Stomach (tissue), 8 donors: ENCODE measurements at regions not wholly inside any gene's neighbourhood (a gene's known extent, or its start where the extent isn't known, plus 50 kb on each side); places are given as distances from the start of the nearest gene placed in this dataset.

Experiments used
- DNase-seq, 2 donors: peaks; one replicate each; pipeline versions ENCODE4 v3.0.0 to v3.0.0-alpha.2; 2013 to 2019
- H3K27ac ChIP-seq, 5 donors: fragments of 200-600 bp in 4 of 5; sonication (generic) in 4 of 5; one replicate each; pipeline ENCODE4 v1.5.1; 2013 to 2019; ENCODE audit warnings: mild to moderate bottlenecking in 1 of 5, moderate library complexity in 1 of 5
- H3K27me3 ChIP-seq, 3 donors: fragments of 200-600 bp; sonication (generic); one replicate each; pipeline ENCODE4 v1.5.1; 2017 to 2019; ENCODE audit warnings: mixed run types in 1 of 3
- H3K36me3 ChIP-seq, 4 donors: fragments of 200-600 bp; sonication (generic); 1 replicate in 3 of 4; 2 replicates in 1 of 4; pipeline ENCODE4 v1.5.1; 2016 to 2019
- H3K4me1 ChIP-seq, 4 donors: fragments of 200-600 bp; sonication (generic); one replicate each; pipeline ENCODE4 v1.5.1; 2016 to 2019
- H3K4me3 ChIP-seq, 4 donors: fragments of 200-600 bp; sonication (generic) in 3 of 4; one replicate each; pipeline ENCODE4 v1.5.1; 2016 to 2019; ENCODE audit warnings: mild to moderate bottlenecking in 1 of 4
- H3K9me3 ChIP-seq, 4 donors: fragments of 200-600 bp; sonication (generic); one replicate each; pipeline ENCODE4 v1.5.1; 2016 to 2019
- EP300 ChIP-seq: sonication (generic); formaldehyde crosslinking; IDR thresholded peaks from one replicate; pipeline ENCODE4 v1.6.1; 2017; ENCODE audit warnings: antibody characterized with exemption
- POLR2A ChIP-seq, 4 donors: fragments of 450-650 bp; IDR thresholded peaks; one replicate each; pipeline ENCODE4 v1.6.1; 2016; ENCODE audit warnings: antibody characterized with exemption in 4 of 4, control low read depth in 2 of 4, mild to moderate bottlenecking in 1 of 4, moderate library complexity in 1 of 4
- POLR2AphosphoS5 ChIP-seq, 3 donors: sonication (generic); formaldehyde crosslinking; IDR thresholded peaks; one replicate each; pipeline ENCODE4 v1.6.1; 2016; ENCODE audit warnings: antibody characterized with exemption in 3 of 3
- WGBS, 5 donors: extraction: QIAGEN DNeasy Blood & Tissue Kit in 3 of 5; methylation state at CpG; one replicate each; pipeline versions ENCODE4 v1.1.5 to v1.1.7; 2013 to 2018; 5-methylcytosine and 5-hydroxymethylcytosine counted together
- intact Hi-C: fragments of 100-400 bp; cut with DNase I; formaldehyde crosslinking; loops from one replicate; pipeline ENCODE4 v1.15.1; 2023; ENCODE audit warnings: low total_unique reads
- TF ChIP-seq, protein P1 (sequence below), 7 experiments: fragments of 450-650 bp in 4 of 7; fragments of 200-600 bp in 3 of 7; sonication (generic) in 3 of 7; IDR thresholded peaks; one replicate each; pipeline ENCODE4 v1.5.1; 2016 to 2019; ENCODE audit warnings: antibody characterized with exemption in 7 of 7, control low read depth in 2 of 7, mild to moderate bottlenecking in 1 of 7
- donor health status: healthy with polysubstance abuse.
- donor health status: Bipolar disorder and iron deficiency.
- donor health status: healthy.

DNA sequence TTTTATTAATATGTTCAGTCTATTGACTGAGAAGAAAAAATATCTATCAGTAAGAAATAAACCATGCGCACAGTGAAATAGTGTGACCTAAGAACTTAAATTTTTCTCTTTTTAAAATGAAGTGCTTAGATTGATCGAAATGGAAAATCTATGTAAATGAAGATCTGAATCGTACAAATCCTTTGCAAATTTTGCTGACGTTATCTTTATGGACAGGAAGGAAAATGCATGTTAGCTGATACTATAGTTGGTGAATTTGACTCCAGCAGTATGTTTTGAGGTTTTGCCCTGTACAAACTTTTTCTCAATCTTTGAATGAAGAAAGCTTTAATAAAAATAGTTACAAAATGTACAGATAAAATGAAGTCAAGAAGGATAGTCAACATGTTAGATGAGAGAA lies 82.9 kb downstream of the NRN1 start:
- intact Hi-C loops = no loop called here
- Histone ChIP-seq H3K4me3 (no peak overlapping the region), H3K36me3 (no peaks in the 10 kb centered on the region), H3K27me3 (no peaks in the 10 kb centered on the region), H3K27ac (no peak overlapping the region), H3K4me1 (no peaks in the 10 kb centered on the region), H3K9me3 (peaks cover 3 to 18% (median 13%) of the 10 kb centered on the region in 4 donors)
- TF ChIP-seq, protein P1, sequence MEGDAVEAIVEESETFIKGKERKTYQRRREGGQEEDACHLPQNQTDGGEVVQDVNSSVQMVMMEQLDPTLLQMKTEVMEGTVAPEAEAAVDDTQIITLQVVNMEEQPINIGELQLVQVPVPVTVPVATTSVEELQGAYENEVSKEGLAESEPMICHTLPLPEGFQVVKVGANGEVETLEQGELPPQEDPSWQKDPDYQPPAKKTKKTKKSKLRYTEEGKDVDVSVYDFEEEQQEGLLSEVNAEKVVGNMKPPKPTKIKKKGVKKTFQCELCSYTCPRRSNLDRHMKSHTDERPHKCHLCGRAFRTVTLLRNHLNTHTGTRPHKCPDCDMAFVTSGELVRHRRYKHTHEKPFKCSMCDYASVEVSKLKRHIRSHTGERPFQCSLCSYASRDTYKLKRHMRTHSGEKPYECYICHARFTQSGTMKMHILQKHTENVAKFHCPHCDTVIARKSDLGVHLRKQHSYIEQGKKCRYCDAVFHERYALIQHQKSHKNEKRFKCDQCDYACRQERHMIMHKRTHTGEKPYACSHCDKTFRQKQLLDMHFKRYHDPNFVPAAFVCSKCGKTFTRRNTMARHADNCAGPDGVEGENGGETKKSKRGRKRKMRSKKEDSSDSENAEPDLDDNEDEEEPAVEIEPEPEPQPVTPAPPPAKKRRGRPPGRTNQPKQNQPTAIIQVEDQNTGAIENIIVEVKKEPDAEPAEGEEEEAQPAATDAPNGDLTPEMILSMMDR (IDR thresholded peaks at IDR 0.05) = no peak
- TF ChIP-seq POLR2AphosphoS5 (IDR thresholded peaks at IDR 0.05) = no peak
- WGBS, 5 donors = 88 to 94% (median 91%) methylated on average over 4 of the region's 4 CpGs
- DNase-seq = no peak

DNA sequence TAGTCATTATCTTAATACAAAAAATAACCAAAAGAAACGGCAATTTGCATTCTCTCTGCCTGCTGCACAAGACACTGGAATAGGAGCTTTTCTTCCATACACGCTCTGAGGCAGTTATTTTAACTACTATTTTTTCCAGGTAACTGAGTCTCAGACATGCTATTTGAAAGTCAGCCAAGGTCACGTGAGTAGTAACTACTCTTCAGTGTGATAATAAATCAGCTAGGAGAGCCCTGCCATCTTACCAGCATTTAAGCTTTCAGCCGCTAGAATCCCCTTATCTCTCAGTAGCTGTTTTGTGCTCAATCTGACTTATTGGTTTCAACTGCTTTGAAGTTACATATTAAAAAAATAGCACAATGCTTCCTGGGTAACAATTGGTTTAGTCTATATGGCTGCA lies 84.5 kb downstream of the NRN1 start:
- Histone ChIP-seq H3K36me3 (no peaks in the 10 kb centered on the region), H3K27ac (no peak overlapping the region), H3K4me3 (no peak overlapping the region), H3K9me3 (peaks cover 3 to 18% (median 13%) of the 10 kb centered on the region in 4 donors), H3K4me1 (no peaks in the 10 kb centered on the region), H3K27me3 (no peaks in the 10 kb centered on the region)
- intact Hi-C loops = no loop called here
- WGBS, 5 donors = 50 to 67% (median 59%) methylated on average over 4 of the region's 4 CpGs
- TF ChIP-seq, protein P1 (IDR thresholded peaks at IDR 0.05) = no peak
- no peak for TF ChIP-seq POLR2A (IDR thresholded peaks at IDR 0.05)
- TF ChIP-seq EP300 = no peak
- no peak for TF ChIP-seq POLR2AphosphoS5 (IDR thresholded peaks at IDR 0.05)
- DNase-seq = no peak

DNA sequence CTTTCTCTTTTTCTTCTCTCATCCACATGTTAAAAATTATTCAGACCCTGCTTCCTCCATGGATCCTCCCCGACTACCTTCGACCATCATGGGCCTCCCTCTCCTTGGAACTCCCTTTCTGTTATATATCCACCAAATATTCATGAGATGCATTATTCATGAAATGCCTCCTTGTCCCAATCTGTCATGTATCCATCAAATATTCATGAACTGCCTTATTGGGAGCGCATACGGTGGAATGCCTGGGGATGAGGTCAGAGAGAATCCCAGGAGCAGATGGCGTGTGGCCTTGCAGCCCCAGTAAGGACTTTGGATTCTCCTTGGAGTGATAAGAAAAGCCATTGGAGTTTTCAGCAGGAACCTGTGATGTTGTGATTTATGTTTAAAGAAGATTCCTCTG lies 97.0 kb downstream of the NRN1 start:
- DNase-seq = no peak
- Histone ChIP-seq H3K27ac (no peak overlapping the region), H3K4me1 (peaks cover 0 to 10% (median 5%) of the 10 kb centered on the region in 4 donors), H3K9me3 (no peaks in the 10 kb centered on the region), H3K27me3 (no peaks in the 10 kb centered on the region), H3K4me3 (no peak overlapping the region), H3K36me3 (no peaks in the 10 kb centered on the region)
- no peak for TF ChIP-seq EP300
- no peak for TF ChIP-seq POLR2A (IDR thresholded peaks at IDR 0.05)
- no peak for TF ChIP-seq POLR2AphosphoS5 (IDR thresholded peaks at IDR 0.05)
- TF ChIP-seq, protein P1 (IDR thresholded peaks at IDR 0.05) = no peak
- 85 to 94% (median 92%) methylated on average over 5 of the region's 5 CpGs for WGBS, 5 donors
- intact Hi-C loops = no loop called here

DNA sequence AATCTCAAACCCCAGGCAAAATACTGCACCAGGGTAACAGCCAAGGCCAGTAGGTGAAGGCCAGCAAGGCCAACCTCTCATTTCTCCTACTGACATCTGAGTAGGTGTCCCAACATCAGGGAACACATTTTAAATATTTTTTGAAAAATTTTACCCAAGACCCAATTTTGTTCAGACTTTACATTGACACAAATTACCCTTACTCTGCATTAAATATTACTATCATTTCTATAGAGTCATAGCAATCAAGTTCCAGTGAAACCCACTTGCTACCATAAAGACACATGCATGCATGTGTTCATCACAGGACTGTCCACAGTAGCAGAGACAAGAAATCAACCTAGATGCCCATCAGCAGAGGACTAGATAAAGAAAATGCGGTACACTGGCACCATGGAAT lies 99.9 kb downstream of the NRN1 start:
- Histone ChIP-seq H3K4me1 (peaks cover 0 to 12% (median 5%) of the 10 kb centered on the region in 4 donors), H3K36me3 (no peaks in the 10 kb centered on the region), H3K9me3 (no peaks in the 10 kb centered on the region), H3K27me3 (no peaks in the 10 kb centered on the region), H3K4me3 (no peak overlapping the region), H3K27ac (no peak overlapping the region)
- DNase-seq = no peak
- intact Hi-C loops = no loop called here
- WGBS, 5 donors = 87 to 95% (median 89%) methylated on average over 1 of the region's 1 CpG
- TF ChIP-seq POLR2AphosphoS5 (IDR thresholded peaks at IDR 0.05) (no peak), POLR2A (IDR thresholded peaks at IDR 0.05) (no peak), EP300 (no peak)
- TF ChIP-seq, protein P1 (IDR thresholded peaks at IDR 0.05) = no peak
